ENCODE measurements at regions not wholly inside any gene's neighbourhood (a gene's known extent, or its start where the extent isn't known, plus 50 kb on each side); places are given as distances from the start of the nearest gene placed in this dataset.

GRCh38 chr7:1300636-1301035 lies 68.0 kb downstream of the UNCX start:
- CTCF ChIA-PET, result no interaction called here
- Histone ChIP-seq H3K9ac (replicated peaks; ENCODE audit: extremely low read depth, insufficient read depth, low read length) (no peak overlapping the region), H3K4me2 (ENCODE audit: insufficient read depth, low read length) (no peak overlapping the region), H3K36me3 (ENCODE audit: control insufficient read depth in 2 of 2, extremely low read depth in 1 of 2, insufficient read depth in 2 of 2, low read length in 2 of 2) (no peaks in the 10 kb centered on the region), H3K27ac (ENCODE audit: insufficient read depth, low read depth, low read length) (no peak overlapping the region), H3K4me1 (ENCODE audit: control insufficient read depth, extremely low read depth, insufficient read depth, low read length) (no peaks in the 10 kb centered on the region), H3K4me3 (replicated peaks in 1 of 3; ENCODE audit: insufficient read depth in 1 of 3, low read depth in 1 of 3, low read length in 3 of 3) (no peak overlapping the region), H3K27me3 (ENCODE audit: control insufficient read depth in 2 of 2, insufficient read depth in 2 of 2, low read length in 2 of 2) (no peaks in the 10 kb centered on the region), H4K20me1 (replicated peaks; ENCODE audit: control insufficient read depth, extremely low read depth, insufficient read depth, low read length) (no peaks in the 10 kb centered on the region), H3K9me1 (replicated peaks; ENCODE audit: control insufficient read depth, extremely low read depth, insufficient read depth, low read length) (no peaks in the 10 kb centered on the region), H3K79me2 (ENCODE audit: control insufficient read depth, insufficient read depth, low read length) (no peaks in the 10 kb centered on the region), H3K9me3 (replicated peaks; ENCODE audit: control insufficient read depth, insufficient read depth, low read length) (no peaks in the 10 kb centered on the region), H2AFZ (ENCODE audit: low read depth, low read length) (no peak overlapping the region)
- no peak for DNase-seq (ENCODE audit: low read depth, low spot score)
- FAIRE-seq, result no peak
- POLR2A ChIA-PET, result no interaction called here
- no peak for TF ChIP-seq EZH2 (IDR thresholded peaks at IDR 0.05; ENCODE audit: borderline replicate concordance, low read depth, low read length, severe bottlenecking)
- no TSS peak for BruUV-seq (replicated peaks)
- dilution Hi-C loops (cut with MboI; ENCODE audit: extremely low pct_ligation_motif_present, low sequenced_read_pairs), result no loop called here
- intact Hi-C loops (cut with micrococcal nuclease), result no loop called here

DNA sequence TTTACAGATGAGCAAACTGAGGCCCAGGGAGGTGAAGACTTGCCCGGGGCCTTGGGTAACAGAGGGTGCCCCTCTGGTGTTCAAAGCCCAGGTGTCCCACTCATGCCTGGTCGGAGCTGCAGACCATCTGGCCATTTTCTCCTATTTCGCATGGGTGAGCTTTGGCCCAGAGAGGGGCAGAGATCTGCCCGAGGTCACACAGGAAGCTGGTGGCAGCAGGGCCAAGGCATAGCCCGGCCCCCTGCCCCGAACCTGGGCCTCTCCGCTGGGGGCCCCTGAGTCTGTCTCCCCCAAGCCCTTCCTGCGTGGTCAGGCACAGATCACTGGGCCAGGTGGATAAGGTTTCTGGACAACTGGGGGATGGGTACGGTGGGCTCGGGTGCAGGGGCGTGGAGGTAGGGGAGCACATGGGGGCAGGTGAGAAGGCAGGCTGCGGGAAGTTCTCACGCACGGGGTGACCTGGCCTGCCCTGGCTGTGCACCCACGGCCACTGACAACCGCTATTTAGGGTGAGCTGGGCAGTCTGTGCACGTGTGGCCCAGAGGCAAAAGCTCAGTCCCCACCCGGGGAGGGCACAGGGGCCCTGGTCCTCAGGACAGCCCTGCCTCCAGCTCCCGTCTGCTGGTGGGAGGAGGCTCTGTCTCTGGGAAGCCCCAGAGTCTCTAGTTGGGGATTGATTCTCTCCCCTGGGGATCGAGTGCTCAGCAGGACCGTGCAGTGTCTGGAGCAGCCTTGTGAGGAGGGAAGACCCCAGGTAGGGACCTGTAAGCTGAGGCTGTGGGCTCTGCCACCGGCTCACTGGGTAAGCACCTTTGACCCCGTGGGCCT lies 68.6 kb downstream of the UNCX start:
- dilution Hi-C loops (cut with MboI; ENCODE audit: extremely low pct_ligation_motif_present, low sequenced_read_pairs), result no loop called here
- no peaks in the 10 kb centered on the region for H3K36me3 ChIP-seq (ENCODE audit: control insufficient read depth in 2 of 2, extremely low read depth in 1 of 2, insufficient read depth in 2 of 2, low read length in 2 of 2)
- no peak overlapping the region for H3K9ac ChIP-seq (replicated peaks; ENCODE audit: extremely low read depth, insufficient read depth, low read length)
- H3K4me2 ChIP-seq (ENCODE audit: insufficient read depth, low read length), result no peak overlapping the region
- no peaks in the 10 kb centered on the region for H3K27me3 ChIP-seq (ENCODE audit: control insufficient read depth in 2 of 2, insufficient read depth in 2 of 2, low read length in 2 of 2)
- TF ChIP-seq, protein P1, sequence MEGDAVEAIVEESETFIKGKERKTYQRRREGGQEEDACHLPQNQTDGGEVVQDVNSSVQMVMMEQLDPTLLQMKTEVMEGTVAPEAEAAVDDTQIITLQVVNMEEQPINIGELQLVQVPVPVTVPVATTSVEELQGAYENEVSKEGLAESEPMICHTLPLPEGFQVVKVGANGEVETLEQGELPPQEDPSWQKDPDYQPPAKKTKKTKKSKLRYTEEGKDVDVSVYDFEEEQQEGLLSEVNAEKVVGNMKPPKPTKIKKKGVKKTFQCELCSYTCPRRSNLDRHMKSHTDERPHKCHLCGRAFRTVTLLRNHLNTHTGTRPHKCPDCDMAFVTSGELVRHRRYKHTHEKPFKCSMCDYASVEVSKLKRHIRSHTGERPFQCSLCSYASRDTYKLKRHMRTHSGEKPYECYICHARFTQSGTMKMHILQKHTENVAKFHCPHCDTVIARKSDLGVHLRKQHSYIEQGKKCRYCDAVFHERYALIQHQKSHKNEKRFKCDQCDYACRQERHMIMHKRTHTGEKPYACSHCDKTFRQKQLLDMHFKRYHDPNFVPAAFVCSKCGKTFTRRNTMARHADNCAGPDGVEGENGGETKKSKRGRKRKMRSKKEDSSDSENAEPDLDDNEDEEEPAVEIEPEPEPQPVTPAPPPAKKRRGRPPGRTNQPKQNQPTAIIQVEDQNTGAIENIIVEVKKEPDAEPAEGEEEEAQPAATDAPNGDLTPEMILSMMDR (IDR thresholded peaks at IDR 0.05; ENCODE audit: extremely low read depth in 1 of 2, insufficient read depth in 1 of 2, low read depth in 1 of 2, low read length in 2 of 2), result no peak
- TF ChIP-seq MYC (IDR thresholded peaks at IDR 0.05; ENCODE audit: low read depth, low read length), result no peak
- TF ChIP-seq EZH2 (IDR thresholded peaks at IDR 0.05; ENCODE audit: borderline replicate concordance, low read depth, low read length, severe bottlenecking), result no peak
- TF ChIP-seq FOS (IDR thresholded peaks at IDR 0.05; ENCODE audit: borderline replicate concordance, insufficient read depth, low read length), result no peak
- no peak for TF ChIP-seq MAX (IDR thresholded peaks at IDR 0.05; ENCODE audit: insufficient read depth, insufficient read length)
- no peak for TF ChIP-seq POLR2A (IDR thresholded peaks at IDR 0.05; ENCODE audit: low read depth, low read length)
- no peak for TF ChIP-seq POLR2AphosphoS5 (IDR thresholded peaks at IDR 0.05; ENCODE audit: insufficient read depth, low read depth, low read length)
- TF ChIP-seq JUN (IDR thresholded peaks at IDR 0.05; ENCODE audit: borderline replicate concordance, insufficient read depth, insufficient read length, low read depth), result no peak
- TF ChIP-seq GATA2 (IDR thresholded peaks at IDR 0.05; ENCODE audit: insufficient read depth, insufficient read length, low read depth, low read length), result no peak
- no peaks in the 10 kb centered on the region for H3K4me1 ChIP-seq (ENCODE audit: control insufficient read depth, extremely low read depth, insufficient read depth, low read length)
- ChIA-PET CTCF (no interaction called here), POLR2A (no interaction called here)
- no peak for FAIRE-seq
- DNase-seq (ENCODE audit: low read depth, low spot score), result no peak
- intact Hi-C loops (cut with micrococcal nuclease), result no loop called here
- H4K20me1 ChIP-seq (replicated peaks; ENCODE audit: control insufficient read depth, extremely low read depth, insufficient read depth, low read length), result no peaks in the 10 kb centered on the region
- H3K4me3 ChIP-seq (replicated peaks in 1 of 3; ENCODE audit: insufficient read depth in 1 of 3, low read depth in 1 of 3, low read length in 3 of 3), result no peak overlapping the region
- H3K27ac ChIP-seq (ENCODE audit: insufficient read depth, low read depth, low read length), result no peak overlapping the region
- no peak overlapping the region for H2AFZ ChIP-seq (ENCODE audit: low read depth, low read length)
- no peaks in the 10 kb centered on the region for H3K79me2 ChIP-seq (ENCODE audit: control insufficient read depth, insufficient read depth, low read length)
- H3K9me3 ChIP-seq (replicated peaks; ENCODE audit: control insufficient read depth, insufficient read depth, low read length), result no peaks in the 10 kb centered on the region
- H3K9me1 ChIP-seq (replicated peaks; ENCODE audit: control insufficient read depth, extremely low read depth, insufficient read depth, low read length), result no peaks in the 10 kb centered on the region
- BruUV-seq (replicated peaks), result no TSS peak
